ENCODE measurements at regions not wholly inside any gene's neighbourhood (a gene's known extent, or its start where the extent isn't known, plus 50 kb on each side); places are given as distances from the start of the nearest gene placed in this dataset.
"Not testable (repeated sequence)": the region's sequence is repeated elsewhere in the genome, so short reads cannot be mapped to it uniquely, and the experiment has no call there.

GRCh38 chr5:50921366-50922133, 255.1 kb downstream of the PARP8 start:
- DNase-seq (no peak), ATAC-seq (no peak)
- no peak overlapping the region for H3K27ac ChIP-seq
- H3K9me3 ChIP-seq, result peaks cover 0 to 7% (median 0%) of the 10 kb centered on the region in 11 donors
- H3K4me3 ChIP-seq, result no peak overlapping the region
- intact Hi-C loops (cut with DNase I), result no loop called here
- H3K36me3 ChIP-seq, result no peaks in the 10 kb centered on the region
- peaks cover 0 to 9% (median 0%) of the 10 kb centered on the region in 9 donors for H3K4me1 ChIP-seq
- TF ChIP-seq CTCF (IDR thresholded peaks at IDR 0.05), result no peak
- H3K27me3 ChIP-seq, result no peaks in the 10 kb centered on the region
- WGBS, 2 donors, result 96% methylated on average over 20 of the region's 20 CpGs

- intact Hi-C loops (cut with DNase I); H3K9me3 ChIP-seq; H3K36me3 ChIP-seq; H3K27me3 ChIP-seq; H3K4me1 ChIP-seq: not testable (repeated sequence)
- peak; percentile 32 to 70 (median 57) for TF ChIP-seq CTCF (IDR thresholded peaks at IDR 0.05)
- Histone ChIP-seq H3K27ac (peak overlapping the region in 6 of 10 donors; percentile 1 to 68 (median 59)), H3K4me3 (peak overlapping the region in 5 of 10 donors; percentile 2 to 34 (median 12))
- WGBS, 2 donors, result 62 to 63% methylated on average over 37 of the region's 37 CpGs
- peak in 1 of 2 donors; percentile 19 for DNase-seq
- ATAC-seq, result peak in 7 of 8 donors; percentile 45 to 66 (median 61)
Measured at GRCh38 chr5:50922134-50922941, 255.9 kb downstream of the PARP8 start.

- 71 to 85% methylated on average over 34 of the region's 34 CpGs for WGBS, 2 donors
Measured at GRCh38 chr5:50922942-50923767, 256.7 kb downstream of the PARP8 start.

More at GRCh38 chr5:50922942-50923767, 256.7 kb downstream of the PARP8 start:
- Histone ChIP-seq H3K4me1 (peaks cover 0 to 9% (median 0%) of the 10 kb centered on the region in 9 donors), H3K27me3 (no peaks in the 10 kb centered on the region), H3K27ac (peak overlapping the region in 6 of 10 donors; percentile 1 to 68 (median 59)), H3K9me3 (no peaks in the 10 kb centered on the region), H3K4me3 (peak overlapping the region in 5 of 10 donors; percentile 2 to 34 (median 12)), H3K36me3 (no peaks in the 10 kb centered on the region)
- ATAC-seq (peak; percentile 48 to 82 (median 74)), DNase-seq (peak; percentile 4 to 33)
- peak in 2 of 9 donors; percentile 3 to 15 for TF ChIP-seq CTCF (IDR thresholded peaks at IDR 0.05)
- intact Hi-C loops (cut with DNase I), result no loop called here
